ENCODE measurements at regions not wholly inside any gene's neighbourhood (a gene's known extent, or its start where the extent isn't known, plus 50 kb on each side); places are given as distances from the start of the nearest gene placed in this dataset.
"Not testable (repeated sequence)": the region's sequence is repeated elsewhere in the genome, so short reads cannot be mapped to it uniquely, and the experiment has no call there.

DNA sequence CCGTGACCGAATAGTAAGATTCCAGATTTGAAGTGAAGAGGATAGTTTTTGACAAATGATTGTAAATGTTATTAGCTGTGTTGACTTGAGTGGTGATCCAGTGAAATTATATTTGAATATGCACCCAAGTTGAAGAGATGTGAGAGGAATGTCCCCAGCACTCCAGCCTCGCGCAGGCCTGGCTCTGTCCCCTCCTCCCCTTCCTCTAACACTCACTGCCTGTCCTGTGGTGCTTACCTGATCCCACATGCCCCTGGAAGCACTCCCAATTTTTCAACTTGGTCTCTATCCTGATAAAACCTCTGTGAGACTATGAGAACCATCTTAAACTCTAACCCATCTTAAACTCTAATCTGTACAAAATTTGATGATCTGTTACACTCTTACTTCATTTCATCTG is 154.7 kb upstream of the LRP1B start:
- TF ChIP-seq, protein P1, sequence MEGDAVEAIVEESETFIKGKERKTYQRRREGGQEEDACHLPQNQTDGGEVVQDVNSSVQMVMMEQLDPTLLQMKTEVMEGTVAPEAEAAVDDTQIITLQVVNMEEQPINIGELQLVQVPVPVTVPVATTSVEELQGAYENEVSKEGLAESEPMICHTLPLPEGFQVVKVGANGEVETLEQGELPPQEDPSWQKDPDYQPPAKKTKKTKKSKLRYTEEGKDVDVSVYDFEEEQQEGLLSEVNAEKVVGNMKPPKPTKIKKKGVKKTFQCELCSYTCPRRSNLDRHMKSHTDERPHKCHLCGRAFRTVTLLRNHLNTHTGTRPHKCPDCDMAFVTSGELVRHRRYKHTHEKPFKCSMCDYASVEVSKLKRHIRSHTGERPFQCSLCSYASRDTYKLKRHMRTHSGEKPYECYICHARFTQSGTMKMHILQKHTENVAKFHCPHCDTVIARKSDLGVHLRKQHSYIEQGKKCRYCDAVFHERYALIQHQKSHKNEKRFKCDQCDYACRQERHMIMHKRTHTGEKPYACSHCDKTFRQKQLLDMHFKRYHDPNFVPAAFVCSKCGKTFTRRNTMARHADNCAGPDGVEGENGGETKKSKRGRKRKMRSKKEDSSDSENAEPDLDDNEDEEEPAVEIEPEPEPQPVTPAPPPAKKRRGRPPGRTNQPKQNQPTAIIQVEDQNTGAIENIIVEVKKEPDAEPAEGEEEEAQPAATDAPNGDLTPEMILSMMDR (IDR thresholded peaks at IDR 0.05): no peak
- H3K4me3 Mint-ChIP-seq: no peak overlapping the region
- no peak for DNase-seq
- no peaks in the 10 kb centered on the region for H3K36me3 Mint-ChIP-seq (ENCODE audit: low read depth)
- H3K27ac Mint-ChIP-seq: no peak overlapping the region
- H3K27me3 Mint-ChIP-seq (ENCODE audit: insufficient read depth): no peaks in the 10 kb centered on the region
- peaks cover 29% of the 10 kb centered on the region for H3K9me3 Mint-ChIP-seq
- H3K4me1 Mint-ChIP-seq (ENCODE audit: low read depth): no peaks in the 10 kb centered on the region

DNA sequence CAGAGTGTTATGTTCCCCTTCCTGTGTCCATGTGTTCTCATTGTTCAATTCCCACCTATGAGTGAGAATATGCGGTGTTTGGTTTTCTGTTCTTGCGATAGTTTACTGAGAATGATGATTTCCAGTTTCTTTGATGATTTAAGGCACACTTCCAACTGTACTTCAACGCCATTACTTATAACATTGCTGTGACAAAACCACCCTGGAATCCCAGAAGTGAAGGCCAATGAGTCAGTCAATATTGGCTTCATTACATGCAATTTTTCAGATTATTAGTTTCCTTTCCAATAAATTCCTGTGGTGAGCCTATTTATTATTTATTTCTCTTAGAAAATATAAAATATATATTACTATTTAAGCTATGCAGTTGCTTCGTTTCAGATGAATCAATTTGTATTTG is 153.5 kb upstream of the LRP1B start:
- H3K4me1 Mint-ChIP-seq (ENCODE audit: low read depth); H3K27ac Mint-ChIP-seq; H3K4me3 Mint-ChIP-seq; H3K36me3 Mint-ChIP-seq (ENCODE audit: low read depth); H3K27me3 Mint-ChIP-seq (ENCODE audit: insufficient read depth); DNase-seq: not testable (repeated sequence)
- peaks cover 30% of the 10 kb centered on the region for H3K9me3 Mint-ChIP-seq

DNA sequence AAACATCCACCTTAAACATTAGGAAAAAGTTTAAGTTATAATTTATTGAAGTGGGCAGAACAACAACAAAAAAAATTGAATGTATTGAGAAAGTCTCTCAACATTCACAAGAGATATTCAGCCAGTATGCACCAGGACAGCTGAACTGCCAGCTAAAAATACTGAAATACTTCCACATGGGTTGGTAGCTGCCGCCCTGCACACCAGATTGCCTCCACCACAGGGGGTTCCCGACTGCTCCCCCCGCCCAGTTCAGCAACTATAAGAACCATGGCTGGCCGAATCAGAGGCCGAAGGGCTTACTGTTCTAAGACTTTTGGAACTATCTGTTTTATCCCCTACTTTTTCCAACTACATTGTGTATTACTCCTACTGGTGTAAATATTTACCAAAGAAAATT is 150.0 kb upstream of the LRP1B start:
- Mint-ChIP-seq H3K4me1 (ENCODE audit: low read depth) (no peaks in the 10 kb centered on the region), H3K9me3 (peaks cover 31% of the 10 kb centered on the region), H3K36me3 (ENCODE audit: low read depth) (no peaks in the 10 kb centered on the region), H3K27ac (no peak overlapping the region), H3K4me3 (no peak overlapping the region), H3K27me3 (ENCODE audit: insufficient read depth) (peaks cover 2% of the 10 kb centered on the region; the same call in 1 of the 2 replicates)
- TF ChIP-seq, protein P1 (IDR thresholded peaks at IDR 0.05): no peak
- no peak for DNase-seq

DNA sequence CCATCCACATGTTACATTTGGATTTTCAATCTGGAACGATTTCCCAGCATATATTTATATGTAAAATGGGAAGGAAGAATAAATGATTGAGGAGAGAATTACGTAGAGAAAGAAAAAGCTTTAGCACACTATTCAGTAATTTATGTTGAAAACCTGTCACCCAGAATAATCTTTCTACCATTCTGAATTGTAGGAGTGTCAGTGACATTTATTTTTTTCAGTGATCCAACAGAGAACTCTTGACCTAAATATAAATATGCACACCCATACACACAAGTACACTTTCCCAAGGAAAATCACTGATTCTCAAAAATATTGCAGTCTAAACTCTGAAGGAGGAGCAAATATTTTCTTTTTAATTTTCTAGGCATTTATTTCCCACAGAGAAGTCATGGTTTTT is 140.2 kb upstream of the LRP1B start:
- peaks cover 29% of the 10 kb centered on the region for H3K9me3 Mint-ChIP-seq
- H3K27ac Mint-ChIP-seq: no peak overlapping the region
- H3K36me3 Mint-ChIP-seq (ENCODE audit: low read depth): no peaks in the 10 kb centered on the region
- TF ChIP-seq, protein P1 (IDR thresholded peaks at IDR 0.05): no peak
- H3K4me3 Mint-ChIP-seq: no peak overlapping the region
- H3K4me1 Mint-ChIP-seq (ENCODE audit: low read depth): no peaks in the 10 kb centered on the region
- no peak for DNase-seq
- peaks cover 1% of the 10 kb centered on the region; the same call in 1 of the 2 replicates for H3K27me3 Mint-ChIP-seq (ENCODE audit: insufficient read depth)

DNA sequence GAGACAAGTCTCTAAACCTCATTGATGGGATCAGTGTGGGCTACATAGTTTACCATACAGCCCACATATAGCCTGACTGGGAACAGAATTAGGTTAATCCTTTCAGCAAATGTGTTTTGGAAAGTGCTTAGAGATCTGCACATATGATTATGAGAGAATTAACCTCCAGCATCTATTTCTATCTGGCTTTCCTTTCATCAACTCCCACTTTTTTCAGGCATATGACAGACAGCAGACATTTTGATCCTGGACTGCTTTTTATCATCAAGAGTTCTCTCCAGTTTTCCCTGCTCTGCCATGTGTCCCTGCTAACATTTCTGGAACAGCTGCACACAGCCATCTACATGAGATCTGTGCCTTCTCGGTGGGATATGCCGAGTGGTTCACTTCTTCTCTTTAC is 139.5 kb upstream of the LRP1B start:
- Mint-ChIP-seq H3K9me3 (peaks cover 28% of the 10 kb centered on the region), H3K27ac (no peak overlapping the region), H3K36me3 (ENCODE audit: low read depth) (no peaks in the 10 kb centered on the region), H3K27me3 (ENCODE audit: insufficient read depth) (no peaks in the 10 kb centered on the region), H3K4me1 (ENCODE audit: low read depth) (no peaks in the 10 kb centered on the region), H3K4me3 (no peak overlapping the region)
- TF ChIP-seq, protein P1 (IDR thresholded peaks at IDR 0.05): no peak
- no peak for DNase-seq

DNA sequence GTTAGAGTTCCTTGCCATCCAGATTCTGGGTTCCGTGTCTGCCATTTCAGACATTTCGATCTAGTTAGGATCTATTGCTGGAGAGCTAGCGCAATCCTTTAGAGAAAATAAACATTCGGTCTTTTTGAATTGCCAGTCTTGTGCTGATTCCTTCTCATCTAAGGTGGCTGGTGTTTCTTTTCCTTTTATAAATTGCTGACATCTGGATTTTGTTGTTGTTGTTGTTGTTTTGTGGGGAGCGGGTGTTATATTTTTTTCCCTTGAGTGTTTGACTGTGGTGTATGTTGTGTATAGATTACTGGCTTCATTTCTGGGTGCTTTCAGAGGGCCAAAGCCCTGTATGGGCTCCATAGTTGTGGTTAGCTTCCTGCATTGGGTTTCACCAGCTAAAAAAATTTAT is 128.5 kb upstream of the LRP1B start:
- Mint-ChIP-seq H3K4me1 (ENCODE audit: low read depth) (no peaks in the 10 kb centered on the region), H3K27ac (no peak overlapping the region), H3K36me3 (ENCODE audit: low read depth) (no peaks in the 10 kb centered on the region), H3K27me3 (ENCODE audit: insufficient read depth) (no peaks in the 10 kb centered on the region), H3K4me3 (no peak overlapping the region), H3K9me3 (peaks cover 38% of the 10 kb centered on the region)
- no peak for DNase-seq
- TF ChIP-seq, protein P1 (IDR thresholded peaks at IDR 0.05): no peak

Data from HFFc6 (cell line).